Stomach (tissue), 4 donors: ENCODE measurements at regions not wholly inside any gene's neighbourhood (a gene's known extent, or its start where the extent isn't known, plus 50 kb on each side); places are given as distances from the start of the nearest gene placed in this dataset.

ENCODE experiments used
- CTCF ChIP-seq, 7 experiments: fragments of 450-650 bp in 4 of 7; fragments of 200-600 bp in 3 of 7; sonication (generic) in 3 of 7; IDR thresholded peaks; one replicate each; pipeline ENCODE4 v1.5.1; 2016 to 2019; ENCODE audit warnings: antibody characterized with exemption in 7 of 7, control low read depth in 2 of 7, mild to moderate bottlenecking in 1 of 7
- POLR2A ChIP-seq, 4 donors: fragments of 450-650 bp; IDR thresholded peaks; one replicate each; pipeline ENCODE4 v1.6.1; 2016; ENCODE audit warnings: antibody characterized with exemption in 4 of 4, control low read depth in 2 of 4, mild to moderate bottlenecking in 1 of 4, moderate library complexity in 1 of 4

- TF ChIP-seq CTCF (IDR thresholded peaks at IDR 0.05) (no peak), POLR2A (IDR thresholded peaks at IDR 0.05) (no peak)
Measured at GRCh38 chr4:156538651-156539257, 432.8 kb downstream of the PDGFC start.
